Fibroblast of mammary gland (primary cell): ENCODE measurements at regions not wholly inside any gene's neighbourhood (a gene's known extent, or its start where the extent isn't known, plus 50 kb on each side); places are given as distances from the start of the nearest gene placed in this dataset.
"Not testable (repeated sequence)": the region's sequence is repeated elsewhere in the genome, so short reads cannot be mapped to it uniquely, and the experiment has no call there.

Experiments
- DNase-seq: peaks from one replicate; pipeline ENCODE4 v3.0.0-alpha.2; 2010; ENCODE audit warnings: low read depth
- H3K4me3 ChIP-seq: 2 replicates; pipeline ENCODE4 v1.5.1; 2011; ENCODE audit warnings: low read depth, mild to moderate bottlenecking, low read length, moderate library complexity; ENCODE audit not compliant: control insufficient read depth
- CTCF ChIP-seq: conservative IDR thresholded peaks from 2 replicates; pipeline ENCODE4 v1.5.1; 2011; ENCODE audit warnings: low read depth, low read length, inconsistent platforms; ENCODE audit not compliant: control insufficient read depth, insufficient read depth

GRCh38 chr20:7174554-7174953 is 407.1 kb downstream of the BMP2 start:
- H3K4me3 ChIP-seq = no peak overlapping the region
- no peak for DNase-seq
- TF ChIP-seq CTCF = no peak

- not testable (repeated sequence) for DNase-seq, H3K4me3 ChIP-seq
Observed at GRCh38 chr20:7175827-7176226, 408.3 kb downstream of the BMP2 start.

GRCh38 chr20:7178004-7178403 is 410.5 kb downstream of the BMP2 start:
- DNase-seq = no peak
- H3K4me3 ChIP-seq = no peak overlapping the region
- TF ChIP-seq CTCF = no peak

GRCh38 chr20:7180256-7181045 is 413.0 kb downstream of the BMP2 start:
- no peak overlapping the region for H3K4me3 ChIP-seq
- DNase-seq = peak; percentile 66
- TF ChIP-seq CTCF = no peak

- no peak for TF ChIP-seq CTCF
- no peak overlapping the region for H3K4me3 ChIP-seq
- no peak for DNase-seq
Observed at GRCh38 chr20:7189231-7189630, 421.7 kb downstream of the BMP2 start.

- H3K4me3 ChIP-seq = no peak overlapping the region
- no peak for TF ChIP-seq CTCF
- peak; percentile 68 for DNase-seq
Observed at GRCh38 chr20:7193681-7194080, 426.2 kb downstream of the BMP2 start.

GRCh38 chr20:7195704-7196103 is 428.2 kb downstream of the BMP2 start:
- peak; percentile 87 for DNase-seq
- no peak overlapping the region for H3K4me3 ChIP-seq
- no peak for TF ChIP-seq CTCF
